Chondrocyte (in vitro differentiated cells): ENCODE measurements at regions not wholly inside any gene's neighbourhood (a gene's known extent, or its start where the extent isn't known, plus 50 kb on each side); places are given as distances from the start of the nearest gene placed in this dataset.

Experiments
- DNase-seq: peaks from one replicate; pipeline ENCODE4 v3.0.0; 2021; ENCODE audit warnings: mixed read lengths, low spot score
- H3K27ac Mint-ChIP-seq: one replicate; pipeline ENCODE4 v1.8.0; 2021; ENCODE audit warnings: mild to moderate bottlenecking, moderate library complexity, mixed read lengths; ENCODE audit not compliant: unreplicated experiment
- H3K27me3 Mint-ChIP-seq: 2 replicates; pipeline ENCODE4 v1.8.0; 2021; ENCODE audit warnings: low read depth, mixed read lengths
- H3K36me3 Mint-ChIP-seq: 2 replicates; pipeline ENCODE4 v1.8.0; 2021; ENCODE audit warnings: low read depth, mixed read lengths
- H3K4me1 Mint-ChIP-seq: 2 replicates; pipeline ENCODE4 v1.8.0; 2021; ENCODE audit warnings: low read depth, mild to moderate bottlenecking, mixed read lengths
- H3K4me3 Mint-ChIP-seq: one replicate; pipeline ENCODE4 v1.8.0; 2021; ENCODE audit warnings: mild to moderate bottlenecking, moderate library complexity, mixed read lengths; ENCODE audit not compliant: unreplicated experiment
- H3K9me3 Mint-ChIP-seq: 2 replicates; pipeline ENCODE4 v1.8.0; 2021; ENCODE audit warnings: low read depth, mixed read lengths
- CTCF ChIP-seq: fragments of 200-600 bp; sonication (generic); IDR thresholded peaks from 2 replicates; pipeline ENCODE4 v1.5.0; 2021; ENCODE audit warnings: antibody characterized with exemption, mild to moderate bottlenecking, moderate library complexity

GRCh38 chr3:72336821-72337479, 511.3 kb downstream of the SHQ1 start:
- Mint-ChIP-seq H3K36me3 (no peaks in the 10 kb centered on the region), H3K27me3 (peaks cover 3% of the 10 kb centered on the region), H3K4me3 (no peak overlapping the region), H3K27ac (no peak overlapping the region), H3K4me1 (peaks cover 10% of the 10 kb centered on the region), H3K9me3 (no peaks in the 10 kb centered on the region)
- no peak for DNase-seq
- TF ChIP-seq CTCF, result no peak

DNA sequence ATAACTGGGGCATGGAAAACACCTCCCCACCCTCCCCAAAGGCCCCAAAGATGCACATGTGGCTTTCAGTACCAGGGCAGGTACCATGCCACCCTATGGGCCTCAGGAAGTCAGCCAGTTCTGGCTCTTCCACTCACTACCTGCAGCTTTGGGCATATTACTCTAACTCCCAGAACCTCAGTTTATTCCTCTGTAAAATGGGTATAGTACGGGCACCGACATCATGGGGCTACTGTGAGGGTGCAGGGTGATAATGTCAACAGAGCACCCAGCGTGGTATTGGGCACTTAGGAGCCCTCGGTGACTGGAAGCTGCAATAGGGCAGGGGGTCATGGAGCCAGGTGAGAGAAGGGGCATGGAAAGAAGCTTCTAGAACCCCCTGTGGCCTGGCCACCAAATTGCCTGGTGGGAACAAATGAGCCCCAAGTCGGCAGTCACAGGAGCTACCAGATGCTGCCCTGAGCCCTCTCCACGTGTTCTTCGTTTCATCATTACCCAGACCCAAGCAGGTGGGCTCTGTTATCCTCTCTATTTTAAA, 512.1 kb downstream of the SHQ1 start:
- Mint-ChIP-seq H3K4me1 (peaks cover 5% of the 10 kb centered on the region), H3K4me3 (no peak overlapping the region), H3K27ac (no peak overlapping the region), H3K36me3 (no peaks in the 10 kb centered on the region), H3K27me3 (peaks cover 5% of the 10 kb centered on the region), H3K9me3 (no peaks in the 10 kb centered on the region)
- DNase-seq, result no peak
- TF ChIP-seq CTCF, result no peak

DNA sequence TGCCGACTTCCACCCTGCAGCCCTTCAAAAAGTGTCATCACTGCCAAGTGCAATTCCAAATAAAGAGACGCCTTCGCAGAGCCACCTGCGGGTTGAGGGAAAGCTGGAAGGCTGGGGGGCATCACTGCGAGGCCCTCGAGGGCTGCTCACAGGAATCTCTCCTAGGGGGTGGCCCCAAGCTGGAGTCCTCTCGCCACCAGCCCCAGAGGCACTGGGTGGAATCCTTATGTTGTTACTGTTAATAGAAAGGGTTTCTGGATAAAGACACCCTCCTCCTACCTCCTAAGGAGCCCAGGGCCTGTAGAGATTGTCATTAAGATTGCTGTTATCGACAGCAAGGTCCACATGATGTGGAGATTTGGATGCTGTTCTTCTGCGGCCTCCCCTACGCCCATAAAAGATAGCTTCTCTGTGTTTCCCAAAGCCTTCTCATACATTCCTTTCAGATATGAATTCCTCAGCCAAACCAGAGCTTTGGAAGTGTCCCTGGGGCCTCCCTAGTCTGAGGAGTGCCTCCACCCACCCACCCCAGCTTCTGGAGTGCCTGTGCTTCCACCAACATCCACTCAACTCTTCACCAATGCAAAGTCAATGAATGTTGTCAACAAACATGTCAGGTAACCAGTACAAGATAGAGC, 512.7 kb downstream of the SHQ1 start:
- Mint-ChIP-seq H3K36me3 (no peaks in the 10 kb centered on the region), H3K27me3 (peaks cover 7% of the 10 kb centered on the region), H3K27ac (no peak overlapping the region), H3K4me1 (peaks cover under 1% of the 10 kb centered on the region), H3K4me3 (no peak overlapping the region), H3K9me3 (no peaks in the 10 kb centered on the region)
- no peak for DNase-seq
- TF ChIP-seq CTCF, result no peak

- no peaks in the 10 kb centered on the region for H3K36me3 Mint-ChIP-seq
- DNase-seq, result no peak
- H3K4me1 Mint-ChIP-seq, result no peaks in the 10 kb centered on the region
- no peak overlapping the region for H3K4me3 Mint-ChIP-seq
- TF ChIP-seq CTCF, result no peak
- H3K27me3 Mint-ChIP-seq, result peaks cover 7% of the 10 kb centered on the region
- no peaks in the 10 kb centered on the region for H3K9me3 Mint-ChIP-seq
- no peak overlapping the region for H3K27ac Mint-ChIP-seq
Measured at GRCh38 chr3:72334681-72335457, 513.4 kb downstream of the SHQ1 start.

DNA sequence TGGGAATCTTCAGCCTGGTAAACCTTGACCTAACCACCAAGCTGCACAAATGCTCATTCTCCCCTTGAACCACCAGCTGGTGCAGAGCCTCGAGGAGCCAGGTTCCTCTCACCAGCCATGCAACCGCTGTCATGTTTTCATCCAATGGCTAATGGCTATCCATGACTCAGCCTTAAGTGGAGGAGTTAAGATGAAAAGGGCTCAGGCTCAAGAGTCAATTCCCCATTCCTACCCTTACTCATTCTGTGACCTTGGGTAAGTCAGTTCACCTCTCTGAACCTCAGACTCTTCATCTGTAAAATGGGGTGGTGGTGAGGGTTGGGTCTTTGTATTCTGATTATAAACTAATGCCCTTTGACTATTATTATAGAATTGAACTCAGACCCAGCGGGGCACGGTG, 515.6 kb downstream of the SHQ1 start:
- Mint-ChIP-seq H3K9me3 (no peaks in the 10 kb centered on the region), H3K4me1 (peaks cover 6% of the 10 kb centered on the region), H3K27me3 (peaks cover 9% of the 10 kb centered on the region), H3K36me3 (no peaks in the 10 kb centered on the region), H3K4me3 (no peak overlapping the region), H3K27ac (no peak overlapping the region)
- TF ChIP-seq CTCF, result no peak
- DNase-seq, result no peak
